22Rv1 (cell line): ENCODE measurements at regions not wholly inside any gene's neighbourhood (a gene's known extent, or its start where the extent isn't known, plus 50 kb on each side); places are given as distances from the start of the nearest gene placed in this dataset.

Source experiments
- ZFX ChIP-seq: fragments of 450-650 bp; IDR thresholded peaks from 2 replicates; pipeline ENCODE4 v1.6.1; 2017; ENCODE audit warnings: antibody characterized with exemption, borderline replicate concordance
- TF ChIP-seq, protein P1 (sequence below): fragments of 450-650 bp; IDR thresholded peaks from 2 replicates; pipeline ENCODE4 v1.5.1; 2017; ENCODE audit warnings: mild to moderate bottlenecking

- TF ChIP-seq, protein P1, sequence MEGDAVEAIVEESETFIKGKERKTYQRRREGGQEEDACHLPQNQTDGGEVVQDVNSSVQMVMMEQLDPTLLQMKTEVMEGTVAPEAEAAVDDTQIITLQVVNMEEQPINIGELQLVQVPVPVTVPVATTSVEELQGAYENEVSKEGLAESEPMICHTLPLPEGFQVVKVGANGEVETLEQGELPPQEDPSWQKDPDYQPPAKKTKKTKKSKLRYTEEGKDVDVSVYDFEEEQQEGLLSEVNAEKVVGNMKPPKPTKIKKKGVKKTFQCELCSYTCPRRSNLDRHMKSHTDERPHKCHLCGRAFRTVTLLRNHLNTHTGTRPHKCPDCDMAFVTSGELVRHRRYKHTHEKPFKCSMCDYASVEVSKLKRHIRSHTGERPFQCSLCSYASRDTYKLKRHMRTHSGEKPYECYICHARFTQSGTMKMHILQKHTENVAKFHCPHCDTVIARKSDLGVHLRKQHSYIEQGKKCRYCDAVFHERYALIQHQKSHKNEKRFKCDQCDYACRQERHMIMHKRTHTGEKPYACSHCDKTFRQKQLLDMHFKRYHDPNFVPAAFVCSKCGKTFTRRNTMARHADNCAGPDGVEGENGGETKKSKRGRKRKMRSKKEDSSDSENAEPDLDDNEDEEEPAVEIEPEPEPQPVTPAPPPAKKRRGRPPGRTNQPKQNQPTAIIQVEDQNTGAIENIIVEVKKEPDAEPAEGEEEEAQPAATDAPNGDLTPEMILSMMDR: no peak
- no peak for TF ChIP-seq ZFX
Observed at GRCh38 chr3:55147856-55148720, 220.2 kb upstream of the LRTM1 start.
